ENCODE measurements at regions not wholly inside any gene's neighbourhood (a gene's known extent, or its start where the extent isn't known, plus 50 kb on each side); places are given as distances from the start of the nearest gene placed in this dataset.

- DNase-seq (ENCODE audit: low read depth, low spot score) = no peak
- no peak overlapping the region for H3K27ac ChIP-seq
Observed at GRCh38 chr17:13244513-13244912, 226.7 kb upstream of the ELAC2 start.

DNA sequence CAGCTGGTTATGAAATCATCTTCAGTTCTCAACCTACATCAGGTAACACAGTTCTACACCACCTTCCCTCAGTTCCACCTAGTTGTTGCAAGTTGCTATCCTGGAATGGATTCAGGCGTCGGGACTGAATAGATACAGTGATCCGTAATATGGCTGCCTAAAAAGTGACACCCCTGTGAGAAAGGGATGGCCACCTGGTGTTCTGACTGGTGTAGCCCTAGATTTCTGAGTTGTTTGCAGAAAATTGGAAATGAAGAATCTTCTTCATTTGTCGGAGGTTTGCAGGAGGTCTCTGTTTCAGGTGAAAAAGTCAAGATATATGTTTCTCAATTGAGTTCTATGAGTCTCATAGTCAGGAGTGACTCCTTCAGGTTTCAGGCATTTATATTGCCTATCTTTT is 225.8 kb upstream of the ELAC2 start:
- no peak for DNase-seq (ENCODE audit: low read depth, low spot score)
- H3K27ac ChIP-seq = no peak overlapping the region

GRCh38 chr17:13240851-13241250 is 223.0 kb upstream of the ELAC2 start:
- DNase-seq (ENCODE audit: low read depth, low spot score) = no peak
- no peak overlapping the region for H3K27ac ChIP-seq

- no peak overlapping the region for H3K27ac ChIP-seq
- no peak for DNase-seq (ENCODE audit: low read depth, low spot score)
Observed at GRCh38 chr17:13230350-13231264, 212.8 kb upstream of the ELAC2 start.

- no peak overlapping the region for H3K27ac ChIP-seq
- DNase-seq (ENCODE audit: low read depth, low spot score) = no peak
Observed at GRCh38 chr17:13228225-13228624, 210.4 kb upstream of the ELAC2 start.

- no peak overlapping the region for H3K27ac ChIP-seq
- no peak for DNase-seq (ENCODE audit: low read depth, low spot score)
Observed at GRCh38 chr17:13222975-13223374, 205.1 kb upstream of the ELAC2 start.

DNA sequence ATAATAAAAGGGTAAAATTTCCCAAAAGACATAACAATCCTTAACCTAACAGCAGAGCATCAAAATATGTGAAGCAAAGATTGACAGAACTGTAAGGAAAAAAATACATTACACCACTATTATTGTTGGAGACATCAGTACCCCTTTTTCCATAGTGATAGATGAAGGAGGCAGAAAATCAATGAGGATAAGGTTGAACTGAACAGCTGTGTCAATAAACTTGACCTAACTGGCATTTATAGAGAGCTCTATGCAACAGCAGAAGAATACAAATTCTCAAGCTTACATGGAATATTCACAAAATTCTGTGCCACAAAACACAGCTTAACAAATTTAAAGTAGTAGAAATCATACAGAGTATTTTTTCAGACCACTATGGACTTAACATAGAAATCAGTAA is 195.0 kb upstream of the ELAC2 start:
- no peak overlapping the region for H3K27ac ChIP-seq
- DNase-seq (ENCODE audit: low read depth, low spot score) = no peak

DNA sequence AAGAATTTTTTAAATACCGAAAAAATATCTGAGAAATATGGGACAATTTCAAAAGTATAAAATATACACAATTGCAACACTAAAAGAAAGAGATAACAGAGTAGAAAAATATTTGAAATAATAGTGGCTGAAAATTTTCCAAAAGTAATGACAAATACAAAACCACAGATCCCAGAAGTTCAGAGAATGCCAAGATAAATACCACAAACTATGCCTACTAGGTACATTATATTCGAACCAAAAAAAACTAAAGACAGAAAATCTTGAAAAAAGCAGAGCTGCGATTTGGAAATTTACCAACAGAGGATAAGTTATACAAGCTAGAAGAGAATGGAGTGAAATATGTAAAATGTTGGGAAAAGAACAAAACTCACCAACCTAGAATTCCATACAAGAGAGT is 191.3 kb upstream of the ELAC2 start:
- DNase-seq (ENCODE audit: low read depth, low spot score) = no peak
- H3K27ac ChIP-seq = no peak overlapping the region

GRCh38 chr17:13204607-13205237 is 186.9 kb upstream of the ELAC2 start:
- H3K27ac ChIP-seq = no peak overlapping the region

DNA sequence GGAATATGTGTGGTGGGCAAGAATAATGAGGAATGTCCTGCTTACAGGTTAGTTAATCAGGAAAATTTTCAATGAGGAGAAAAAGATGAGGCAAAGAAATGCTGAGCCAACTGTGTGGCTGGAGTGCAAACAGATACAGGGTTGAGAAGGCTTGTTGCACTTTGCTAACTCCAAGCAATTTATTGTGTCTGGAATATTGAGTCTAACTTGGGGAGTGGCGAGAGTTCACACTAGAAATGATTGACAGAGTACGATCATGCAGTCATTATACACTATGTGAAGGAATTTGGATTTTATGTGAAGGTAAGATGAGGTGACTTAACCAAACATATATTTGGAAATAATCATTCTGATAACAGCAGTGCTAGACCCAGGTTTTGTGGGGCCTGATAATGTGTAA is 185.0 kb upstream of the ELAC2 start:
- no peak overlapping the region for H3K27ac ChIP-seq
- no peak for DNase-seq (ENCODE audit: low read depth, low spot score)

More at GRCh38 chr17:13204607-13205237, 186.9 kb upstream of the ELAC2 start:
- no peak for DNase-seq (ENCODE audit: low read depth, low spot score)

- H3K27ac ChIP-seq = no peak overlapping the region
- no peak for DNase-seq (ENCODE audit: low read depth, low spot score)
Observed at GRCh38 chr17:13200671-13201070, 182.8 kb upstream of the ELAC2 start.

GRCh38 chr17:13199425-13199824 is 181.6 kb upstream of the ELAC2 start:
- H3K27ac ChIP-seq = no peak overlapping the region
- DNase-seq (ENCODE audit: low read depth, low spot score) = no peak

DNA sequence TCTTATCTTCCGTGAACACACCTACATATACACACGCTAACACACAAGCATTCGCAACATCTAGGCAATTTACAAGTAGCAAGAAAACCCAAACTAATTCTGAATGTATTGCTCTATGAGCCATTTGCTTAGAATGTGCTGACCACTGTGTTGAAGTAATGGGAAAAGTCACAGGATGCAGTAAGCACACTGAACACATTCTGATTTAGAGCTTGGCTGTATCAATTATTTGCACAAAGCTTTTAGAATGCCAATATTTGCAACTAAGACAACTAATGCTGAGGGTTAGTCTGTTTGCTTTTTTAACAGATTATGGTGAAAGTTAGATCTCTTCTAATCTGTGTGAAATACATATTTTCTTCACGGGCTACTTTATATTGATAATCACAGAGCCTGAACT is 179.8 kb upstream of the ELAC2 start:
- H3K27ac ChIP-seq = no peak overlapping the region
- DNase-seq (ENCODE audit: low read depth, low spot score) = no peak

DNA sequence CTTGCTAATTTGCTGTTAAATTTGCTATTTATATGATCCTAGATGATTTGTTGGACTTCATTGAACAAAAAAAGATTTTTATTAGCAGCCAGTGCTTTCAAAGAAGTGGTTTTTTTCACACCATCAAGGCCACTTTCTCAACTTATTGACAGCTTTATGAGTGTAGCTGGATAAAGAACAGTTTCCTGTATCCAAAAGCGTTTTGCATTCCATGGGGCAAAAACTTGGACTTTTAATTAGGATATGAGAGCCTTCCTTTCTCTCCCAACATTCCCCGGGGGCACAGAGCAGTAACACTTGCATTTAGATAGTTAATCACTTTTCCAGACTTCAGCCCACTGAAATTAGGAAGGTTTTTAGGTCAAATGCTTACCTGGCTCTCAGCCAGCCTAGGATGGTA is 177.1 kb upstream of the ELAC2 start:
- no peak overlapping the region for H3K27ac ChIP-seq
- DNase-seq (ENCODE audit: low read depth, low spot score) = no peak

DNA sequence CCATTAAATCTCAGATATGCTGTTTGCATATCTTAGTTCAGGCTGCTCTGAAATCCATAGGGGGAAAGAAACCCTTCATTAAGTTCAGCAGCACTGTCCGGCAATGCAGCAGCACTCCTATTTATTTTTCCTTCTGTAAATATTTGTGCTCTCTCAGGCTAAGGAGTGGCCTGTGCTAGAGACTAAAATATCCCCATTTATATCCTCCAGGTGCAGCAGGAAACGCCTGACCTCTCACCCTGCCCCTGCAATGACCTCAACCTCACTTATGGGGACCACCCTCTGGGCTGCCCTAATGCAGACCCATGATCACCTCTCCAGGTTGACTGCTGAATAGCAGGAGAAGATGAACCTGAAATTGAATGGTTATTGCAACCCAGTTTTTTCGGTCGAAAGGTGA is 165.0 kb upstream of the ELAC2 start:
- no peak overlapping the region for H3K27ac ChIP-seq
- no peak for DNase-seq (ENCODE audit: low read depth, low spot score)

DNA sequence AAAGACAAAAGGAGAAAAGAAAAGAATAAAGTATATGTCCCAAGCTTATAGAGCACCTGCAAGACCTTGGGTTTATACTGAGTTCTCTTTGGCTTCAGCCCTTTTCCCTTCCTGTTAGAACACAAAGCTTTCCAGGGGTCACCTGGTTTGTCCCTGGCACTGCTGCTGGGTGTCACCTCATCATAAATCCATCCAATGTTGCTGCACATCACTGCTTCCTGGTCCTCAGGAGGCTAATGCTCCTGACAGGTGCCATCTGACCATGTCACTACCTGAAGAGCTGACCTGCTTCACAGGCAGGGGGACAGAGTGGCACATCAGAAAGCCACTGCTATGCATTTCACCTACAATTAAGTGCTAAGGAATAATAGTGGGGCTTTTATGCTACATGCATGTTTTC is 164.6 kb upstream of the ELAC2 start:
- H3K27ac ChIP-seq = no peak overlapping the region
- DNase-seq (ENCODE audit: low read depth, low spot score) = no peak

DNA sequence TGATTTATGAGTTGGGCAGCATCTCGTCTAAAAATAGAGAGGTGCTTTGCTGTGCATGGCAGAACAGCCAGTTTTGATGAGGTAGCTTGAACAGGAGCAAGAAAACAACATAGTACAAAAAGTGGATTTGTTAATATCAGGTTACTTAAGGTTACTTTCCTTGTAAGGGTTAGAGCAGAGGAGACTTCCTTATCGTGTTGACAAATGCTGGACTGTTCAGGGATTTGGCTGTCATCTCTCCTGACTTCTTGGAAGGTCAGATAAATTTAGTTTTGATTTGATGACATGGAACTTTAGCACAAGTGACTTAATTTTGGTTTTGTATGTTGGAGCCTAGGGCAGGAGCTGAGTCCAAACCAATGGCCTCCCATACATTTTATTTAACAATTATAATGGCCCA is 163.9 kb upstream of the ELAC2 start:
- DNase-seq (ENCODE audit: low read depth, low spot score) = no peak

DNA sequence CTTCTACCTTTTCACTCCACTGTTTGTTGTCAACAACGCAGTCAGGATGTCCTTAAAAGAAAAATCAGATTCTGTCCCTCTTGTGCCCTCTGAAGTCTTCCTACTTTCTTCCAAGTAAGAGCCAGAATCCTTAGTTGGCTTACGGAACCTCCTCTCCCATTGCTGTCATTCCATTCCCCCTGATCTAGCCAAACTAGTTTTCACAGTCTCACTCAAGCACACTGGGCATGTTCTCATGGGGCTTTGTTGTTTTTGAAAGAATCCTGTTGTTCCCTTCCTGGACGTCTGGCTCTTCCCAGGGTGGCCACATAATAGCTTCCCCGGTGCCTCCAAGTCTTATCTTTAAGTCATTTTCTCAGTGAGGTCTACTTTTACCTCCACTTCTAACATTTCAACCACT is 158.6 kb upstream of the ELAC2 start:
- H3K27ac ChIP-seq = no peak overlapping the region
- no peak for DNase-seq (ENCODE audit: low read depth, low spot score)

More for the DNA sequence above, 163.9 kb upstream of the ELAC2 start:
- H3K27ac ChIP-seq = no peak overlapping the region

DNA sequence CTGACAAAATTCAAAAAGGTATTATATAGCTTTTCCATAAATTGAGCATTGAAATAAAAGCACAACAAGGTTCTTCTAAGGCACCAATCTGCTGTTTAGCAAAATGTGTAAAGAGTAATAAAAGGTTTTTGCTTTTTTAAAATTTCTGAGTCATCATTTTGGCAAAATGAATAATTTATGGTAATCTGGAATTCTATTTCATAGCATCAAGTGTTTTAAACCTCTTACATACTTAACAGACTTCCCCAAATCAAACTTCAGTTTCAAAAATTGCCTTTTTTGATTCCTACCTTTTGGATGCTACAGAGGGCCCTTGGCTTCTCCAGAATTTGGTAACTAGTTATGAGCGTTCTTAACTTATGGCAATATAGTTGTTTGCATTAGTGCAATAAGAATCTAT is 154.0 kb upstream of the ELAC2 start:
- DNase-seq (ENCODE audit: low read depth, low spot score) = no peak

DNA sequence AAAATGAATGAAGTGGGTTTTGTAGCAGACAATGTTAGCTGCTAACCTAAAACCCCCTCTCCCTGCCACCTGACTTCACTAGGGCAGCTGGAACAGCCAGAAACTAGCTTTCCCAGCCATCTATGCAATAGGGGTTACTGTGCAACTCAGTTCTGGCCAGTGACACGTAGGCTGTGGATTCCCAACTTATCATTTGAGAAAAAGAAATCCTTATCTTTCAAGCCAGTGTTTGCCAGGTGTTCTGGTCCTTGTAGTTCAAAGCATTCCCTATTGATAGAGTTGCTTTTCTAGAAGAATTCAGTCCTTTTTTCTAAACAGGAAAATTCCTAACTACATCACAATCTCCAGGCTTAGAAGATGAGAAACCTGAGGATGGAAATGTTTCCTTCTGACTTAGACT is 144.5 kb upstream of the ELAC2 start:
- no peak for DNase-seq (ENCODE audit: low read depth, low spot score)
- no peak overlapping the region for H3K27ac ChIP-seq

More for the DNA sequence above, 154.0 kb upstream of the ELAC2 start:
- no peak overlapping the region for H3K27ac ChIP-seq

DNA sequence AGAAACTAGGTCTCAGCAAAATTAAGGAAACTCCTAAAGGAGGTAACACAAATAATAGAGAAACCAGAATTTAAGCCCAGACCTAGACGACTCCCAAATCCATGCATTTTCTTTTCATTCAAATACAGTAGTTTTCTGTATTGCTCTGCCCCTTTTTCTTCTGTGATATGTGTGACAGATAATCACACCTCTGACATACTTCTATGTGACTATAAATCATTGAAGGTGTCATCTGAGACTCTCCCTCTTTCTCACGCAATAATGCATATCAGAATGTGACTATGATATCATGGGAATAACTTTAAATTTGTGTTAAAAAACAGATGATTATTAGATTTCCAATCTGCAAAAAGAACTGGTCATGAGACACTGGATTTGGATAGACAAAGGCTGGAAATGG is 143.0 kb upstream of the ELAC2 start:
- H3K27ac ChIP-seq = no peak overlapping the region
- DNase-seq (ENCODE audit: low read depth, low spot score) = no peak

DNA sequence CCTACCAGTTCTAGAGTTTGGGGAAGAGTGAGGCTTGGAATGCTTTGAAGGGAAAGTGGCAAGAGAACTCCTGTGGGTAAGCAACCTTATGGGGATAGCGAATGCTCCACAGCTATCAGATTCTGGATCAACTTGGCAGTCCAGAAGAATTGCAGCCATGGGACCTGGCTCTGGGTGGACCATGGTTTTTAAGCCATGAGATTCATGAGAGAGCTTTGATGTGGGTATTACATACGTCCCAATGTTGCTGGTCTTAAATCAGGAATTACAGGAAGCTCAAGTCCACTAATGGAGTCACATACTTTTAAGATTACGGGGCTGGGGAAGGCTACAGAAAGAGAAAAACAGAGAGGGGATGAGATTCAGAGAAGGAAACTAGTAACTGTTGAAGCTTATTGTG is 142.5 kb upstream of the ELAC2 start:
- H3K27ac ChIP-seq = no peak overlapping the region
- no peak for DNase-seq (ENCODE audit: low read depth, low spot score)

Measured in epithelial cell of prostate (primary cell).